AG10803 (cell line): ENCODE measurements at regions not wholly inside any gene's neighbourhood (a gene's known extent, or its start where the extent isn't known, plus 50 kb on each side); places are given as distances from the start of the nearest gene placed in this dataset.

Experiments
- DNase-seq: peaks from one replicate; pipeline ENCODE4 v3.0.0; 2010; ENCODE audit warnings: low read depth
- H3K4me3 ChIP-seq: 2 replicates; pipeline ENCODE4 v1.5.1; 2011; ENCODE audit warnings: mild to moderate bottlenecking, low read length, control low read depth
- TF ChIP-seq, protein P1 (sequence below): conservative IDR thresholded peaks from 2 replicates; pipeline ENCODE4 v1.5.1; 2011; ENCODE audit warnings: mild to moderate bottlenecking, low read length, control low read depth, inconsistent platforms

DNA sequence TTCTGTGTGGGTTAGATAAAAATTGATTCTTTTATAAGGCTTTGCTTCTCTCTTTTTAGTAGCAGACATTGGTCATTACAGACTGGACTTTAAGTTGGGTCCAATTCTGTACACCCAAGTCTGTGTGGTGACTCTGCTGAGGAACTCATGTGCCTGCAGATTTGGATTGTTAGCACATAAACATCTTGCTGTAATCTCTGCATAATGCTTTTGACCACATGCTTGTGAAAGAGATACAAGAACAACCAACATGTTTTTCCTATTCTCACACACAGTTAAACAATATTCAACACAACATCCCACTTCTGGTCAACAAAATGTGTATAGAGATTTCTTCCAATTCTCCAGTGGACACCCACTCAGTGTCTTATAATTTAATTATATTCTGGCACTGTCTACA lies 270.1 kb downstream of the RDH14 start:
- no peak overlapping the region for H3K4me3 ChIP-seq
- DNase-seq = peak; percentile 38
- TF ChIP-seq, protein P1, sequence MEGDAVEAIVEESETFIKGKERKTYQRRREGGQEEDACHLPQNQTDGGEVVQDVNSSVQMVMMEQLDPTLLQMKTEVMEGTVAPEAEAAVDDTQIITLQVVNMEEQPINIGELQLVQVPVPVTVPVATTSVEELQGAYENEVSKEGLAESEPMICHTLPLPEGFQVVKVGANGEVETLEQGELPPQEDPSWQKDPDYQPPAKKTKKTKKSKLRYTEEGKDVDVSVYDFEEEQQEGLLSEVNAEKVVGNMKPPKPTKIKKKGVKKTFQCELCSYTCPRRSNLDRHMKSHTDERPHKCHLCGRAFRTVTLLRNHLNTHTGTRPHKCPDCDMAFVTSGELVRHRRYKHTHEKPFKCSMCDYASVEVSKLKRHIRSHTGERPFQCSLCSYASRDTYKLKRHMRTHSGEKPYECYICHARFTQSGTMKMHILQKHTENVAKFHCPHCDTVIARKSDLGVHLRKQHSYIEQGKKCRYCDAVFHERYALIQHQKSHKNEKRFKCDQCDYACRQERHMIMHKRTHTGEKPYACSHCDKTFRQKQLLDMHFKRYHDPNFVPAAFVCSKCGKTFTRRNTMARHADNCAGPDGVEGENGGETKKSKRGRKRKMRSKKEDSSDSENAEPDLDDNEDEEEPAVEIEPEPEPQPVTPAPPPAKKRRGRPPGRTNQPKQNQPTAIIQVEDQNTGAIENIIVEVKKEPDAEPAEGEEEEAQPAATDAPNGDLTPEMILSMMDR = no peak

DNA sequence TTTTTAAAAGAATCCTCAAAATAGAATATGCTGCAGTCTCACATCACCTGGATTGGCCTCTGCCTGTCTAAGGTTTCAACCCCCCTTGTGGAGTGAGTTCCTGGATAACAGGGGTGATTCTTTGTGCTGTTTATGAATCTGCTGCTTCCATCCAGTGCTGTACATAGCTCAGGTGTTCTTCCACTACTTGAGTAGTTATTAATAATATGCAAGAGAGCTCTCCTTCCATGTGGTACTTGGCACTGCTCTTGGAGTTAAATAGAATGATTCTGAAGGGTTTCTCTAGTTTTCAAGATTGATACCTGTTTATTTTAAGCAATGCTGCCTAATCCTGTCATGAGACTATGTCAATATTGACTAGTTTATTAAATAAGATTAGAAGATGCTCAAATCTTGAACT lies 273.6 kb downstream of the RDH14 start:
- DNase-seq = no peak
- H3K4me3 ChIP-seq = no peak overlapping the region
- TF ChIP-seq, protein P1 = no peak

DNA sequence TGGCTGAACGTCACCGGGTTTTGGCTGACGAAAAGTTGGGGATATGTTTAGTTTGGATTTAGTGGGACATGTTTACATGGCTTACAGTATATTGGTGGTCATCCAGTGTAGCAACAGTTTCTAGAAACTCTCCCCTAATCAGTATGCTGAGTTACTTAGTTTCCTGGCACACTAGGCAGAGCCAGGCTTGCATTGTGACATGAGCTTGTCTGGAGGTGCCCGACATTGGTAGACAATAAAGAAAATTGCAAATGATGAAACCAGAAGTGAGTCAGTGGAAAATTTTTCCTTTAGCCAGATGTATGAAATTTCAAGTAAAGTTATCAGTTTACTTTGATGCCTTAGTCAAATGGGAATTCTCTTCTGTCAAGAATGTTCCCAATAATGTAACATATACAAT lies 276.1 kb downstream of the RDH14 start:
- TF ChIP-seq, protein P1 = no peak
- DNase-seq = no peak
- no peak overlapping the region for H3K4me3 ChIP-seq

DNA sequence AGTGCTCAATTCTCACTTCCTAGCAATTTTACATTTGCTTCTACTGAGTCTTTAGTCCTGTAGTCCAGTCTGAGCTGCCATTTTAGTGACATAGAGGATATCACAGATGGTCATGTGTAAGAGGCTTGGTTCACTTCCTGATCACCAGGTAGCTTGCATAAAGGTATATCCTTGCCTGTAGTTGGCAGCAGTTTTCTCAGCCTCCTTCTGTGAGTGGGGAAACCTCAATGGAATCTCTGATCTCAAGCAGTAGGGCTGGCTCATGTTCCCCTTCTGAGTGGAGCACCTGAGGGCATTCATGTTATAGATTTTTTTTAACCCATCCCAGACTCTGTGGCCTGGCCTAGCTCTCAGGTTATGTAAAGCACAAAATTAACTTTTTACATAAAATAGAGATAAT lies 278.4 kb downstream of the RDH14 start:
- TF ChIP-seq, protein P1 = no peak
- DNase-seq = no peak
- H3K4me3 ChIP-seq = no peak overlapping the region

DNA sequence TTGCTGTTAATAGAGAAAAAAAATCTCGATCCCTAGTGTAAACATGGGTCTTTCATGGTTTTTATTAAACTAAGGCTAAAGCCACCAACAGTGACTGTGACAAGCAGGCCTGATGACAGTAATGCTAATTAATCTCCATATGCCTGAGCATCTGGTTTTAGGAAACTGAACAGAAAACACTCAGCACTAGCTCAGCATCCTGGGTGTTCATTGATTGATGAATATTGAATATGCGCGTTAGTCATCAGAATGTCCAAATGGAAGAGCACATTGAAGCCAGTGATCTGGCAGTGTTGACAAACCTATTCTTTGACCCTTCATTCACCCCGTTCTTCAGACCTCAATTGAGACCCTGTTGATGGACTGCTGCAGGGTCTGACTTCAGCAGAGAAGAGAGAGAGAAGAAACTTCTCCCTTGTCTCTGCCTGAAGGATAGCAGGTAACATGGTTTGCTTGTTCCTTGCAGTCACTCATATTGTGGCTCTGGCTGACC lies 283.8 kb downstream of the RDH14 start:
- H3K4me3 ChIP-seq = no peak overlapping the region
- no peak for DNase-seq
- TF ChIP-seq, protein P1 = no peak

DNA sequence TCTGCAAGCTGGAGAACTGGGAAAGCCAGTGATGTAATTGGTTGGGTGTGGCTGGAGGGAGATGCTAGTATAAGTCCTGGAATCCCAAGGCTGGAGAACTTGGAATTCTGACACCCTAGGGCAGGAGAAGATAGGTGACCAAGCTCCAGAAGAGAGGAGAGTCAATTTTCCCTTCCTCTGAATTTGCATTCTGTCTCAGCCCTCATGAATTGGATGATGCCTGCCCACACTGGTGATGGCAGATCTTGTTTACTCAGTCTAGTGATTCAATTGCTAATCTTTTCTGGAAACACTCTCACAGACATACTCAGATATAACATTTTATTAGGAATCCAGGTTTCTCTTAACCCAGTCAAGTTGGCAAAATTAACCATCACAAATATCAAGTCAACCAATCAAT lies 287.2 kb downstream of the RDH14 start:
- TF ChIP-seq, protein P1 = no peak
- DNase-seq = no peak
- H3K4me3 ChIP-seq = no peak overlapping the region

DNA sequence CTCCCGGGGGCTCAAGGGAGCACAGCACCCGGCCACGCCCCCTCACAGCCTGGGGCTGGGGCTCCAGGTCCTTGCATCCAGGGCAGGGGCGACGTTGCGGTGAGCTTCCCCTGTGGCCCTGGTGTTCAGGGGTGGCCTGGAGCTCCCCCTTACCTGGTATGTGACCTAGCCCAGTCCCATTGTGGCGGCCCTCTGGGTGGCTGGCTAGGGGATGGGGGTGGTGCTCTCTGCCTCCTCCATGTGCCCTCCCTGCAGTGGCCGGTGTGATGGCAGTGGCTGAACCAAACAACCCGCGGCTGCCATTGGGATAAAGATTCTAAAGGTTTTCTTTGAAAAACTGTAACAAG lies 288.3 kb downstream of the RDH14 start:
- no peak overlapping the region for H3K4me3 ChIP-seq
- no peak for DNase-seq
- TF ChIP-seq, protein P1 = no peak
